ENCODE measurements at regions not wholly inside any gene's neighbourhood (a gene's known extent, or its start where the extent isn't known, plus 50 kb on each side); places are given as distances from the start of the nearest gene placed in this dataset.
"Not testable (repeated sequence)": the region's sequence is repeated elsewhere in the genome, so short reads cannot be mapped to it uniquely, and the experiment has no call there.

DNA sequence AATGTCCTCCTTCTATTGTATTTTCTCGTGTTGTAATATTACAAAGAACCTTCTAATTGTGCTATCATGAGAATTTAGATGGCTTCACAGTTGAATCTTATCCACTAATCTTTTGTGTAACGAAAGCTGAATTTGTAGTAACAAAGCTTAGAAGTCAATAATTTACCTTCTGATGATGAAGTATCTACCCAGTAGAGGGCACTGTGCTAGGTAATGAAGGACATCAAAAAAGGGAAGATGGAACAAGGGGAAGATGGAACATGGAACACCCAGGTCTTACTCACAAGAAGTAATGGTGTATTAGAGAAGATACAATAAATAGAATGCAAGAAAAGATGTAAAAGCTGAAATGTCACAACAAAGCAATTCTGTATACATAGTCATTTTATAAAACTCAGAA is 131.0 kb upstream of the CCNG1 start:
- DNase-seq: no peak

DNA sequence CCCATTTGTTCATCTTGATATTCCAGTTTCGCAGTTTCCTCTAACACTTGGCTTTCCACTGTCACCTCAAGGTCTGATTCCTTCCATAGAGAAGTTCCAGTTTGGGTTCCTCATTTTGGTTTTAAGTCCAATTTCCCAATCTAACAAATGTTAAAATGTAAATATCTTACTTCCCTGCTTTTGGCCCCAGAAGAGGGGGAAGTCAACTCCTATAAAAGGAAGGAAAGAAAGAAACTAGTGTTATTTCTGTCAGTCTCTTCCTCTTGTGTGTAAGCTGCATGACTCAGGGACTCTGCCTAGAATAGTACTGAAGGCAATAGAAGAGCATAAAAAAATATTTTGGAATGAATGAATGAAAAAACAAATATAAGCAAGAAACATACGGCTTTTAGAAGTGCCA is 127.5 kb upstream of the CCNG1 start:
- no peak for DNase-seq

DNA sequence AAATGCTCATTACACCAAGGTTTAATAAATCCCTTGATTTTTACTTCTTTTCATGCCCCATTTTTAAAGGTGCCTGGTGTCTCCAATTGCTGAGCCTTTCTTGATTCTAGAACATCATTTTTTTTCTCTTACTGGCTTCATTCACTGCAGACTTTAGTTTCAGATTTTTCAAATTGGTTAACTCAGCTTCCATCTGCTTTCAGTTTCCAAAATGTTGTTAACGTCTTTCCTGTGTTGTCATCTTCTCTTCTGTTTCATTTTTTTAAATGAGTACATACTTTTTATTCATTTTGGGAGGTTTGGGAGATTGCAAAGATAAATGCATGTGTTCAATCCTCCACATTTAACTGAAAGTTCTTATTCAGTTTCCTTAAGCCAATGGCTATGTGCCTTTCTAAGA is 126.4 kb upstream of the CCNG1 start:
- no peak for DNase-seq

DNA sequence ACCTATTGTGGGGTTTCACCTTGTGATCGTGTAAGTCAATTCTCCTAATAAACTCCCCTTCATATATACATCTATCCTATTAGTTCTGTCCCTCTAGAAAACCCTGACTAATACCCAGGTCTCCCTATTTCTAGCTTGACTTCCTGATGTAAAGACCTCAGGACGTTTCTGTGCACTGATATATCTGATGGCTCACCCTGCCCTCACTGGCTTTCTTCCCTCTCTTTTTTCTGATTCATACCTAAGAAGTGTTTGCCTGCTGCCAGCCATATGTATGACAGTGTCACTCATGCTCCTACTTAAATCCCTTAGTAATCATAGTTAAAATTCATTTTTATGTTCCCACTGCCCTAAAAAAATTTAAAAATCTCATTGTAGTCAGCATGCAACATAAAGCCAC is 124.8 kb upstream of the CCNG1 start:
- no peak for DNase-seq

DNA sequence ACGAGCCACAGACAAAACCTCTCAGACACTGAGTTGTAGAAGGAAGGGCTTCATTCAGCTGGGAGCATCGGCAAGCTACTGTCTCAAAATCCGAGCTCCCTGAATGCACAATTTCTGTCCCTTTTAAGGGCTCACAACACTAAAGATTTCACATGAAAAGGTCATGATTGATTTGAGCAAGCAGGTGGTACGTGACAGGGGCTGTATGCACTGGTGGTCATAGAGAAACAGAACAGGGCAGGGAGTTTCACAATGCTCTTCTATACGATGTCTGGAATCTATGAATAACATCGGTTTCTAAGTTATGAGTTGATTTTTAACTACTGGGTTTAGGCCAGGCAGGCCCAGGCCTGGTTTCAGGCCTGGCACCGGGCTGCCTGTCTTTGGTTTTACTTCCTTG is 124.3 kb upstream of the CCNG1 start:
- not testable (repeated sequence) for DNase-seq

DNA sequence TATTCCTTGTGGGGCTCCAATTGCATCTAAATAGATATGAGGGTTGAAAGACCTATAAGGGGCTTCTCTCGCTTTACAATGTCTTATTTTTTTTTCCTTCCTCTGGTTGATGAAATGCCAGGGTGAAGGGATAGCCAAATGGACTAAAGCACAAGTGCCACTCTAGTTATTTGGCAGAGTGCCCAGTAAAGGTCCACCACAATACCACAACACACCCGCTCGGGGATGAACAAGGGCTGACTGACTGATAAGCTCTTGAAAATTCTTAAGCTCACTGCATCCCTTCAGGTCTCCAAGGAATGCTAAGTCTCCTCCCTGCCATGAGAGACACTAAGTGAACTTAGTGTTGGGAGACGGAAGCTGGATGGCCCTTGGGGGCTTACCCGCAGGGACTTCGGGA is 121.0 kb upstream of the CCNG1 start:
- not testable (repeated sequence) for DNase-seq

DNA sequence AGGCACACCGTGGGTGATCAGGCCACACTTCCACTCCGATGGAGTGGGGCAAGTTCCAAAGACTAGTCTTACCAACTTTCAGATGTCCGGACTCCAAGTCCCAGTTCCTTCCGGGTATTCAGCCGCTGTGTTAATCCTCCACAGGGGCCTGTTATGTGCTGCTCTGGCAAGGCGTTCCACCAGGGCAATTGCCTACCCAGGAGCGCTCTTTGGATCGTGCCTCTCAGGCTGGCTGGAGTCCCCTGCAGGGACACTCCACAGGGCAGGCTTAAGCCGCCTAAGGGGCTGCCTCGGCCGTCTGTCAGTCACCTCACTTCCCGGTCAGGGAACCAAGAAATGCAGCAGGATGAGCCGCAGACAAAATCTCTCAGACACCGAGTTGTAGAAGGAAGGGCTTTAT is 118.7 kb upstream of the CCNG1 start:
- DNase-seq: no peak

DNA sequence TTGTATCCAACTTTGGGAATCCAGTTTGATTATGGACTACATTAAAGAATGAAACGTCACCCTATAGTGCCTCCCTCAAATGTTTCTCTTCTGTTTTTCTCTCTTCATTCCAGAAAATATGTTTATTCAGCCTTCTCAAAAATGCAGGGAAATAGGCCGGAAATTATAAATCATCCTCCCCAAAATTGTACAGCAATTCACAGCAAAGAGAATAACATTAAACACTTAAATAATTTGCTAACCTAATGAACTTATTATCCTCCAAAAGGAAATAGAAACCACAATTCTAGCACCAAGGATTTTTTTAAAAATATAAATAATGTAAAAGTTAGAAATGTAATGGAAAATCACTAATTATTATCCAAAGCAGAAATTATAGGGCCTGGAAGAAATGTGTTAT is 115.9 kb upstream of the CCNG1 start:
- no peak for DNase-seq

DNA sequence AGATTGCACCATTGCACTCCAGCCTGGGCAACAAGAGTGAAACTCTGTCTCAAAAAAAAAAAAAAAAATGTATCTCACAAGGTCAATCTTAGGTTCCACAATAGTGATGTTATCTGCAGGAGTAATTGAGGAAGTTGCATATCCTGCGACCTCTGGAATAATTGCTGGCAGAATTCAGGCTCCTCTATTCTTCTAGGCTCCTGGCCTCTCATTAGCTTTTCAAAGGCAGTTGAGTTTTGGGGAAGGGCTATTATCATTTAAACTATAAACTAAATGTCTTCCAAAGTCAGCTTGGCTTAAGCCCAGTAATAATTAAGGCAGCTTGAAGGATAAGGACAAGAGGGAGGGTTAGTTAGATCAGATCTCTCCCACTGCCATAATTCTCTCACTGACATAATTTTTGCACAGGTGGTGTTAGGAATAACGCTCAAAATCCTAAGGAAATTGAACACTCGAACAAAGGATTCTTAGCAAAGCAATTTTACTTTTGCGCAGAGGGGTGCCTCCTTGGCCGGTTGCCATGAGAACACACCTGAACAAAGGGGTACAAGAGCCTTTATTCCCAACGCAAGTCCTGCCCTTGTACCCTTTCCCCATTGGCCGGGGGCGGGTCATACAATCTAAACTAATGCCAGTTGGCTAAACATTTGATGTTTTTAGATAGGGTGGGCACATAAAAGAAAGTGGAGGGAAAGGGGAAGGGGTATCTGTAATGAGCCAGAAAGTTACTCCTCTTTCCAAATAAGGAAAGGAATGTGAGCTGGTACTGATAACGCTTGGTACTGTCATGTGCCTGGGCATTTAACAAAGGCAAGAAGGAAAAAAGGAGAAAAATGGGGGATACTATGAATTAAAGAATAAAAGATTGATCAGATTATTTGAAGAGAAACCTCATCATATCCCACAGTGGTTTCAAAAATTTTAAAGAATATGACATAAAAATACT is 106.4 kb upstream of the CCNG1 start:
- no peak for DNase-seq

DNA sequence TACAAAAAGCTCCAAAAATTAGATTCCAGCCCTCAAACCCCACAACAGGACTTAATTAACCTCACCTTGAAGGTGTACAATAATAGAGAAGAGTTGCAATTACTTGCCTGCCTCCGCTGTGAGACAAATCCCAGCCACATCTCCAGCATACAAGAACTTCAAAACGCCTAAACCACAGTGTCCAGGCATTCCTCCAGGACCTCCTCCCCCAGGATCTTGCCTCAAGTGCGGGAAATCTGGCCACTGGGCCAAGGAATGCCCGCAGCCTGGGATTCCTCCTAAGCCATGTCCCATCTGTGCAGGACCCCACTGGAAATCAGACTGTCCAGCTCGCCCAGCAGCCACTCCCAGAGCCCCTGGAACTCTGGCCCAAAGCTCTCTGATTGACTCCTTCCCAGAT is 101.3 kb upstream of the CCNG1 start:
- not testable (repeated sequence) for DNase-seq

DNA sequence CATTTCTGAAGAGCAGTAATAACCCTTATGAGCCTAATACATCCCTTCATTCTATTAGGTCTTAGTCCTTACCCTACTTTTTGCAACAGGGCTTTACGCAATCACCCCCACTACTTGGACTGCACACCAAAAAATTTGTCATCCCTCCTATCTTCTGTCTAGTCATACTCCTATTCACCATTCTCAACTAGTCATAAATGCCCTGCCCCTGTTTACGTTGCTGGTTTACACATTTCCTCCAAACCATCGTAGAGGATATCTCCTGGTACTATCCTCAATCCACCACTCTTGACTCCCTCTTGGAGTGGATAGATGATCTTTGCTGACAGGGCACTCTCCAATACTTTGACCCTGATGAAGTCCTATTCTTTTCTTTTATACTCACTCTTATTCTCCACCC is 98.2 kb upstream of the CCNG1 start:
- no peak for DNase-seq

DNA sequence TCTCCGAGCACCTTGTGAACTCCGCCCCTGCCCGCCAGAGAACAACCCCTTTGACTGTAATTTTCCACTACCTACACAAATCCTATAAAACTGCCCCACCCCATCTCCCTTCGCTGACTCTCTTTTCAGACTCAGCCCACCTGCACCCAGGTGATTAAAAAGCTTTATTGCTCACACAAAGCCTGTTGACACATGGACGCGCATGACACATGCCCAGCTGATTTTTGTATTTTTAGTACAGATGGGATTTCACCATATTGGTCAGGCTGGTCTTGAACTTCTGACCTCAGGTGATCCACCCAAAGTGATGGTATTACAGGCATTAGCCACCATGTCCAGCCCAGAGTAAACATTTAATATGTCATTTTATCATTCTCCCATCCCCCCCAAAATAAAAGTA is 97.0 kb upstream of the CCNG1 start:
- DNase-seq: not testable (repeated sequence)

DNA sequence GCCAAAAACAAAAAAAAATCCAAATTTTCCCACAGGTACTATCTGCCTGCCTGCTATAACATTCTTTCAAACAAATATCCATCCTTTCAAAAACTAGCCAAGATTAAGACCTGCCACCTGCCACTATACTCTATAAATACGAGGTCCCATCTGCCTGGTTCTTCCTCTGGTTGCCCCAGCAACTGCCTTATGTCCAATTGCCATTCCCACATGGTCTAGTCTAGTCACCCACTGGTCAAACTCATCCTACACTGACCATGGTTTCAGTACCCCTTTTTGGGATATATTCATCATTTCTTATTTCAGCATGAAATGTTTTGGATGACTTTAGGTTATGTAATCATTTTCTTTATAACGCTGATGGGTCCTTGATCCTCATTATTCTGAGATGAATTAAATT is 95.1 kb upstream of the CCNG1 start:
- no peak for DNase-seq

DNA sequence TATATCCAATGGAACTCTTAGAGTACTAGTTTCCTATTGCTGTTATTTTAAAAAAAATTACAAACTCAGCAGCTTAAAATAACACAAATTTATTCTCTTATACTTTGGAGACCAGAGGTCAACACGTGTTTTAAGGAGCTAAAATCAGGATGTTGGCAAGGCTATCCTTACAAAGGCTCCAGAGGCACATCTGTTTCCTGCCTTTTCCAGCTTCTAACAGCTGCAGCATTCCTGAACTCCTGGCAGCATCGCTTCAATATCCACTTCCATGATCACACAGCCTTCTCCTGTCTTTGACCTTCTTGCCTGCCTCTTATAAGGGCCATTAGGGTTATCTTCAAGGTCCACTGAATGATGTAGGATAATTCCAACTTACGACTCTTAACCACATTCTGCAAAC is 92.2 kb upstream of the CCNG1 start:
- DNase-seq: no peak

DNA sequence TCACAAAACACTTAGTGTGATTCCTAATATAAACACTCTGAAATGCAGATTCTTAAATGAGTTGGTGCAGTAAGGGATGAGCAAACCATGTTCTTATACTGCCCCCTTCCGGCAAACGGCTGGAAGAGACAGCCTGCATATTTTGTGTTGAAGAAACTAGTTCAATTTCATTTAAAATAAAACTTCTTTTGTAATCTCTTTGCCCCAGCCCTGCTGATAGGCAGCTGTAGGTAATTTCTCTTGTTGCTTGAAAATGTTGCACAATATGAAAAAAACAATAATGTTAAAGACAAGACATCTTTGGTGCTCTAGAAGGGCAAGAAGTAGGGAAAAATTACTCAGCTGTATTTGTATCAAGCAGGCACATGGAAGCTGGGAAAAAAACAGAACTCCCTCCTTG is 89.7 kb upstream of the CCNG1 start:
- peak in 1 of 2 experiments; percentile 6 for DNase-seq

DNA sequence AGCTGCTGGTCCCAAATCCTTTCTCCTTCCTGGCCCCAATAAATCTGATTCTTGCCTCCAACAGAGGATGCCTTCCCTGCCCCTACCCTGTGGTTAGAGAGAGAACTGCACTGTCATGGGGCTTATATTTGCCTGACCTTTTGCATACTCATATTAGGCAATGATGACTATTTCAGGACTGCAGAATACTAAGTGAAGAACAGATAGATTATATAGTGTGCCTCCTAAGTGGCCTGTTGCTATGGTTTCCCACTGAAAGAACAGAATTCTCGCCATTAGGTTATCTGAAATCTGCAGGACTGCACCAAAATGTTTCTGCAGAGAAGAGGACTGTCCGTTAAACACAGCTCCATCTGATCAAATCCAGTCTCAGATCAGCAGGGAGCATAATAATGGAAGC is 87.3 kb upstream of the CCNG1 start:
- no peak for DNase-seq

DNA sequence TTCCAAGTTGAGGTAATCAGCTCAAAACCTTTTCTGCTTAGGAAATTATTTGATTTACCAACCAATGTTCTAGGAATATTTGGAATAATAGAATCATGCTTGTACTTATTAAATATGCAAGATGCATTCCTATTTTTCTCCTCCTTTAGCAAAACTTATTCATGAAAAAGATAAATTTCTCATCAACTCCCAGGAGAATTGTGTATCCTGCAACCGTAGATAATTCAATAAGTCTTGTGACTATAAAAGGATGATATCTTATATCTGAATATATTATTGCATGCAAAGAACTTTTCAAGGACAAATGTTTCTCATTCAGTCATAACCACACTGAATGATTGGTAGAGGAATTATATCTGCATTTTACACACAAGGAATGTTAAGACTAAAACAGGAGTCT is 84.9 kb upstream of the CCNG1 start:
- no peak for DNase-seq

DNA sequence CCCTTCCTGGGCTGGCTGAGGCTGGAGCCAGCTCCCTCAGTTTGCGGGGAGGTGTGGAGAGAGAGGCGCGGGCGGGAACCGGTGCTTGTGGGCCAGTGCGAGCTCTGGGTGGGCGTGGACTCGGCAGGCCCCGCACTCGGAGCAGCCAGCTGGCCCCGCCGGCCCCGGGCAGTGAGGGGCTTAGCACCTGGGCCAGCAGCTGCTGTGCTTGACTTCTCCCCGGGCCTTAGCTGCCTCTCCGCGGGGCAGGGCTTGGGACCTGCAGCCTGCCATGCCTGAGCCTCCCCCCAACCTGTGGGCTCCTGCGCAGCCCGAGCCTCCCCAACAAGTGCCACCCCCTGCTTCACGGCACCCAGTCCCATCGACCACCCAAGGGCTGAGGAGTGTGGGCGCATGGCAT is 81.6 kb upstream of the CCNG1 start:
- not testable (repeated sequence) for DNase-seq

DNA sequence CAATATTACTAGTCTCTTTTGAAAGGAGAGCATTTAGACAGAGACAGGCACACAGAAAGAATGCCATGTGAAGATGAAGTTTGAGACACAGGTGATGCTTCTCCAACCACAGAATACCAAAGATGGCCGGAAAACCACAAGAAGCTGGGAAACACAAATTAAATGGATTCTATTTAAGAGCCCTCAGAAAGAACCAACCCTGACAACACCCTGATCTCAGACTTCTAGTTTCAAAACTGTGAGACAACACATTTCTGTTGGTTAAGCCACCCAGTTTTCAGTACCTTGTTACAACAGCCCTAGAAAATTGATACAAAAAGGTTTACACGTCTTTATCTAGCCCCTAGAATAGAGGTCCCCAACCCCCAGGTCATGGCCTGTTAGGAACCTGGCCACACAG is 79.8 kb upstream of the CCNG1 start:
- no peak for DNase-seq

DNA sequence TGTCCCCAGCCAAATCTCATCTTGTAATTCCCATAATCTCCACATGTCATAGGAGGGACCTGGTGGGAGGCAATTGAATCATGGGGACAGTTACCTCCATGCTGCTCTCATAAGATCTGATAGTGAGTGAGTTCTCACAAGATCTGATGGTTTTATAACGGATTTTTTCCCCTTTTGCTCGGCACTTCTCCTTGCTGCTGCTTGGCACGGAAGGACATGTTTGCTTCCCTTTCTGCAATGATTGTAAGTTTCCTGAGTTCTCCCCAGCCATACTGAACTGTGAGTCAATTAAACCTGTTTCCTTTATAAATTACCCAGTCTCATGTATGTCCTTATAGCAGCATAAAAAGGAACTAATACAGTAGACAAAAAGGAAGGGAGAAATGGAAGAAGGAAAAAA is 76.7 kb upstream of the CCNG1 start:
- DNase-seq: no peak

DNA sequence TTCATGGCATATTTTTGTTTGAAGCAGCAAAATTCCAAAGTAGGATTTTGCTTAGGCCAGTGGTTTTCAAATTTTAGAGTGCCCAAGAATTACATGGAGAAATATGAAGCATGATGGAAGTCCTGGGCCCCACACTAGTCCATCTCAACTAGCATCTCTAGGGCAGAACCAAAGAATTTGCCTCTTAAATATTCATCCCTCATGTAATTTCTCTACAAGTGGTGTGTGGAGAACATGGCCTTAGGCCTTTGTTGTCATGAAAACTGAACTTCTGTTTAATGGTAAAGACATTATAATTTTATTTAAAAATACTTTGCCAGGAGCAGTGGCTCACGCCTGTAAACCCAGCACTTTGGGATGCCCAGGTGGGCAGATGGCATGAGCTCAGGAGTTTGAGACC is 75.9 kb upstream of the CCNG1 start:
- DNase-seq: no peak

DNA sequence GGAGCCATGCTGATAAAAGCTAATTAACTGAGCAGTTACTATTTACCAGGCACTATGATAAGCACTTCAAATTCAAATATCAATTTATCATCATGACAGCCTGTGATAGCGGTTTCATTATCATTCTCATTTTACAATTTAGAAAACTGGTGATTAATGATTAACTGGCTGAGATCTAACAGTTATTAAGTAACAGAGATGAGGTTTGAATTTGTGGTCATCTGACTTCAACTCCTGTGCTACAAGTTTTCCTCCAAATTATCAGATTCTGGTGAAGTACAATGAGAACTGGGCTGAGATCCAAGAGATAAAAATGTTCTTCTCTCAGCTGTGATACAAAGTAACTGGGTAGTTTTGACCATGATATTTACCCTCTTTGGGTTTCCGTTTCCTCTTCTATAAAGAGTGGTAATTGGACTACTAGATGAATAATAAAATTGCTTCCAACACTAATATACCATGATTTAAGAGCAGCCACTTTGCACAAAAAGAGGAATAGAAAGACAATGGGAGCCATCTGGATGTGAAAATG is 74.5 kb upstream of the CCNG1 start:
- DNase-seq: peak in 1 of 2 experiments; percentile 0

DNA sequence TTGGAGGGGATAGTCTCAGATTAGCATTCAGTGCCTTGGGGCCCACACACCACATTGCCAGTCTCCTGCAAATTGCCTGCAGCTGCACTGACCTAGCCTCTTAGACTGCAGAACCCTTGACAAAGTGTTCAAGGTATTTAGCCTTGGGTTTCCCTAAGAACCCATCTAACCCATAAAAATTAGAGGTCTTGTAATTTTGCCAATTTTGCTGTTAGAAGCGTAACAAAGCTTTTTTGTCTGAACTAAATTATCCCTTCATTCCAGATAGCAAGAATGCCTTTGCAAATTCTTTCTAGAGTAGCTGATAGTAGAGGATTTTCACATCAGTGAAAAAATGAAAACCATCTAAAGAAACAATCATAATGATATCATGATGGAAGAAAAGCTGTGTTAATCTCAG is 74.0 kb upstream of the CCNG1 start:
- no peak for DNase-seq

DNA sequence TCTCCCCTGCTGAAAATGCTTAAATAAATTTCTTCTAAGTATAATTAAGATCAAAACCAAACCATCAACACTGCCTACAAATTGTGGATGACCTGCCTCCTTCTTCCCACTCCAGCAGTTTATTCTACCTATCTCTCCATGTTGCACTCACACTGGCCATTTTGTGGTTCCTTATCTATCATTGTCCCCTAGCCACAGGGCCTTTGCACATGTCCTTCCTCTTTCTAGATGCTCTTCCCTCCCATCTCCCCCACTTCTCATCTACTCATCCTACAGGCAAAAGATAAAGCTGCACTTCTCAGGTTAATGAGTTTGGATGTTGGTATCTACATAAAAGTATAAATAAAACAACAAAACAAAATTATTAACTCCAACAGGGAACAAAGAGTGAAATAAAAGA is 70.6 kb upstream of the CCNG1 start:
- no peak for DNase-seq

Data from NCI-H1930 (cell line).